ENCODE measurements at regions not wholly inside any gene's neighbourhood (a gene's known extent, or its start where the extent isn't known, plus 50 kb on each side); places are given as distances from the start of the nearest gene placed in this dataset.

- Histone ChIP-seq H3K4me1 (no peaks in the 10 kb centered on the region), H3K9me3 (no peaks in the 10 kb centered on the region), H3K4me3 (no peak overlapping the region), H3K27me3 (no peaks in the 10 kb centered on the region), H3K27ac (no peak overlapping the region), H3K36me3 (no peaks in the 10 kb centered on the region)
- no peak for TF ChIP-seq POLR2A (IDR thresholded peaks at IDR 0.05)
- TF ChIP-seq, protein P1, sequence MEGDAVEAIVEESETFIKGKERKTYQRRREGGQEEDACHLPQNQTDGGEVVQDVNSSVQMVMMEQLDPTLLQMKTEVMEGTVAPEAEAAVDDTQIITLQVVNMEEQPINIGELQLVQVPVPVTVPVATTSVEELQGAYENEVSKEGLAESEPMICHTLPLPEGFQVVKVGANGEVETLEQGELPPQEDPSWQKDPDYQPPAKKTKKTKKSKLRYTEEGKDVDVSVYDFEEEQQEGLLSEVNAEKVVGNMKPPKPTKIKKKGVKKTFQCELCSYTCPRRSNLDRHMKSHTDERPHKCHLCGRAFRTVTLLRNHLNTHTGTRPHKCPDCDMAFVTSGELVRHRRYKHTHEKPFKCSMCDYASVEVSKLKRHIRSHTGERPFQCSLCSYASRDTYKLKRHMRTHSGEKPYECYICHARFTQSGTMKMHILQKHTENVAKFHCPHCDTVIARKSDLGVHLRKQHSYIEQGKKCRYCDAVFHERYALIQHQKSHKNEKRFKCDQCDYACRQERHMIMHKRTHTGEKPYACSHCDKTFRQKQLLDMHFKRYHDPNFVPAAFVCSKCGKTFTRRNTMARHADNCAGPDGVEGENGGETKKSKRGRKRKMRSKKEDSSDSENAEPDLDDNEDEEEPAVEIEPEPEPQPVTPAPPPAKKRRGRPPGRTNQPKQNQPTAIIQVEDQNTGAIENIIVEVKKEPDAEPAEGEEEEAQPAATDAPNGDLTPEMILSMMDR (IDR thresholded peaks at IDR 0.05): no peak
- TF ChIP-seq POLR2AphosphoS5 (IDR thresholded peaks at IDR 0.05): no peak
- TF ChIP-seq EP300 (IDR thresholded peaks at IDR 0.05): no peak
- WGBS: 56% methylated on average over 5 of the region's 5 CpGs
- DNase-seq (ENCODE audit: low spot score in 2 of 2): no peak
Measured at GRCh38 chr6:21997119-21998037, 299.5 kb downstream of the PRL start.

DNA sequence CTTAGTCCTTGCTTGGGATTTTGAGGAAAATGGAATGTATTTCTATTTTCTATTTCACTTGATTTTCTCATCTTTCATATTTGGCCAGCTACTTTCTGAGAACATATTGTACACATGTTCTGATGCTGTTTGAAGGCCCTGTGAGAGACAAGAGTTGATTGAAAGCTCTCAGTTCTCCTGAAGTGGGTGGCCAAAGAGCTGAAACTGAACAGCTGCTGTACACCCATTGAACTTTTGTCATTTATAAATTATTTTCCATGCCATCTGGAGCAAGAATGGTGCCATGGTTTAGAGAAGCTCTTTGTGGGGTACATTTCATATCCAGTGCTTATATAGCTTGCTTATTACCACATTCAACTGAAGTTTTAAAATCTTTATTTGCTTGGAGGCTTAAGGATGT, 298.3 kb downstream of the PRL start:
- H3K9me3 ChIP-seq: no peaks in the 10 kb centered on the region
- no peaks in the 10 kb centered on the region for H3K4me1 ChIP-seq
- H3K36me3 ChIP-seq: no peaks in the 10 kb centered on the region
- no peak overlapping the region for H3K27ac ChIP-seq
- no peaks in the 10 kb centered on the region for H3K27me3 ChIP-seq
- no peak overlapping the region for H3K4me3 ChIP-seq
- DNase-seq (ENCODE audit: low spot score in 2 of 2): no peak
- TF ChIP-seq, protein P1 (IDR thresholded peaks at IDR 0.05): no peak
- TF ChIP-seq EP300 (IDR thresholded peaks at IDR 0.05): no peak
- TF ChIP-seq POLR2A (IDR thresholded peaks at IDR 0.05): no peak
- no peak for TF ChIP-seq POLR2AphosphoS5 (IDR thresholded peaks at IDR 0.05)

DNA sequence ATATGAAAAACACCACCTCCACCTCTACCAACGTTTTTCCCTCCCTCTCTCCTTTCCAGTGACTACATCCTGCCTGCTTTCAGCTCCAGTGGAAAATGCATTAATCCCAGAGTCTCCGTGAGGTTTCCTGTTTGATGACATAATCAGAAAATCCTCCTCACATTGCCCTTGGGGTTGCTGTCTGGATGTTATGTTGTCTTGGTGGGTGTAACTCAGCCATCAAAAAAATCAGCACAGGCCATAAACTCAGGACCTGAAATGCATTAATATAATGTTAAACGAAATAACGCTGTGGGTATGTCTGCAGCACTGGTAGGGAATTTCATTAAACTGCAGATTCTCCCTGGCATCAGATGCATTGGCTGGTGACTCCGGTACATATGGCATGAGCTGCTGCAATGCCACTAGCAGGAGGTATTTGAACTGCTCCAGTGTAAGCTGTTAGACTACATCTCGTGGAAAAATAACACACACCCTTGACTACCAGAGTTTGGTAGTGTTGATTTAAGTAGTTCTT, 297.8 kb downstream of the PRL start:
- Histone ChIP-seq H3K27me3 (no peaks in the 10 kb centered on the region), H3K9me3 (no peaks in the 10 kb centered on the region), H3K4me3 (no peak overlapping the region), H3K27ac (no peak overlapping the region), H3K36me3 (no peaks in the 10 kb centered on the region), H3K4me1 (no peaks in the 10 kb centered on the region)
- no peak for TF ChIP-seq POLR2A (IDR thresholded peaks at IDR 0.05)
- no peak for TF ChIP-seq EP300 (IDR thresholded peaks at IDR 0.05)
- TF ChIP-seq POLR2AphosphoS5 (IDR thresholded peaks at IDR 0.05): no peak
- TF ChIP-seq, protein P1 (IDR thresholded peaks at IDR 0.05): no peak
- WGBS: 36% methylated on average over 6 of the region's 6 CpGs
- no peak for DNase-seq (ENCODE audit: low spot score in 2 of 2)

- DNase-seq (ENCODE audit: low spot score in 2 of 2): no peak
- Histone ChIP-seq H3K4me1 (no peaks in the 10 kb centered on the region), H3K4me3 (no peak overlapping the region), H3K27ac (no peak overlapping the region), H3K27me3 (no peaks in the 10 kb centered on the region), H3K9me3 (no peaks in the 10 kb centered on the region), H3K36me3 (no peaks in the 10 kb centered on the region)
- WGBS: 83% methylated on average over 1 of the region's 1 CpG
- TF ChIP-seq POLR2AphosphoS5 (IDR thresholded peaks at IDR 0.05) (no peak), POLR2A (IDR thresholded peaks at IDR 0.05) (no peak), EP300 (IDR thresholded peaks at IDR 0.05) (no peak)
- TF ChIP-seq, protein P1 (IDR thresholded peaks at IDR 0.05): no peak
Measured at GRCh38 chr6:21999741-22000140, 297.1 kb downstream of the PRL start.

- Histone ChIP-seq H3K27me3 (no peaks in the 10 kb centered on the region), H3K4me1 (no peaks in the 10 kb centered on the region), H3K36me3 (no peaks in the 10 kb centered on the region), H3K4me3 (no peak overlapping the region), H3K27ac (no peak overlapping the region), H3K9me3 (no peaks in the 10 kb centered on the region)
- WGBS: 54% methylated on average over 2 of the region's 2 CpGs
- TF ChIP-seq POLR2A (IDR thresholded peaks at IDR 0.05) (no peak), EP300 (IDR thresholded peaks at IDR 0.05) (no peak), POLR2AphosphoS5 (IDR thresholded peaks at IDR 0.05) (no peak)
- TF ChIP-seq, protein P1 (IDR thresholded peaks at IDR 0.05): no peak
- DNase-seq (ENCODE audit: low spot score in 2 of 2): no peak
Measured at GRCh38 chr6:22001396-22002027, 295.3 kb downstream of the PRL start.

Data from suprapubic skin (tissue), 4 donors.